ENCODE measurements at regions not wholly inside any gene's neighbourhood (a gene's known extent, or its start where the extent isn't known, plus 50 kb on each side); places are given as distances from the start of the nearest gene placed in this dataset.

DNA sequence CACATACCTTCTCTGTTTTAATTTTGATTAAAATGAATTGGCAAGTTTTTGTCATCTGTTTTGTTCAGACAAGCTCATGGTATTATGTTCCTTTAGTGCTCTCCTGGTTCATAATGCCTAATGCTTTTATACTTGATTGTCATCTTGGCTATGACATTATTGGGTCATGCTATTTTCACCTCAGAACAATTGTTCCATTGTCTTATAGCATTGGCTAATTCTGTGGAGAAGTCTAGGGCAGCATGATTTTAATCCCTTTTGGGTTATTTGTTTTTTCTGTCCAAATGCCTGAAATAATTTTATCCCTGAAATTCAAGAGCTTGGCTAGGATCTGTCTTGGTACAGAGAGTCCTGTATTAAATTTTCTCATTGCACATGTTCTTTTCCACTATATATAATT is 83.8 kb upstream of the CCDC85A start:
- TF ChIP-seq, protein P1, sequence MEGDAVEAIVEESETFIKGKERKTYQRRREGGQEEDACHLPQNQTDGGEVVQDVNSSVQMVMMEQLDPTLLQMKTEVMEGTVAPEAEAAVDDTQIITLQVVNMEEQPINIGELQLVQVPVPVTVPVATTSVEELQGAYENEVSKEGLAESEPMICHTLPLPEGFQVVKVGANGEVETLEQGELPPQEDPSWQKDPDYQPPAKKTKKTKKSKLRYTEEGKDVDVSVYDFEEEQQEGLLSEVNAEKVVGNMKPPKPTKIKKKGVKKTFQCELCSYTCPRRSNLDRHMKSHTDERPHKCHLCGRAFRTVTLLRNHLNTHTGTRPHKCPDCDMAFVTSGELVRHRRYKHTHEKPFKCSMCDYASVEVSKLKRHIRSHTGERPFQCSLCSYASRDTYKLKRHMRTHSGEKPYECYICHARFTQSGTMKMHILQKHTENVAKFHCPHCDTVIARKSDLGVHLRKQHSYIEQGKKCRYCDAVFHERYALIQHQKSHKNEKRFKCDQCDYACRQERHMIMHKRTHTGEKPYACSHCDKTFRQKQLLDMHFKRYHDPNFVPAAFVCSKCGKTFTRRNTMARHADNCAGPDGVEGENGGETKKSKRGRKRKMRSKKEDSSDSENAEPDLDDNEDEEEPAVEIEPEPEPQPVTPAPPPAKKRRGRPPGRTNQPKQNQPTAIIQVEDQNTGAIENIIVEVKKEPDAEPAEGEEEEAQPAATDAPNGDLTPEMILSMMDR (IDR thresholded peaks at IDR 0.05) = no peak
- no peak for TF ChIP-seq POLR2A (IDR thresholded peaks at IDR 0.05)

Measured in testis (tissue), 2 donors.